ENCODE measurements at regions not wholly inside any gene's neighbourhood (a gene's known extent, or its start where the extent isn't known, plus 50 kb on each side); places are given as distances from the start of the nearest gene placed in this dataset.

DNA sequence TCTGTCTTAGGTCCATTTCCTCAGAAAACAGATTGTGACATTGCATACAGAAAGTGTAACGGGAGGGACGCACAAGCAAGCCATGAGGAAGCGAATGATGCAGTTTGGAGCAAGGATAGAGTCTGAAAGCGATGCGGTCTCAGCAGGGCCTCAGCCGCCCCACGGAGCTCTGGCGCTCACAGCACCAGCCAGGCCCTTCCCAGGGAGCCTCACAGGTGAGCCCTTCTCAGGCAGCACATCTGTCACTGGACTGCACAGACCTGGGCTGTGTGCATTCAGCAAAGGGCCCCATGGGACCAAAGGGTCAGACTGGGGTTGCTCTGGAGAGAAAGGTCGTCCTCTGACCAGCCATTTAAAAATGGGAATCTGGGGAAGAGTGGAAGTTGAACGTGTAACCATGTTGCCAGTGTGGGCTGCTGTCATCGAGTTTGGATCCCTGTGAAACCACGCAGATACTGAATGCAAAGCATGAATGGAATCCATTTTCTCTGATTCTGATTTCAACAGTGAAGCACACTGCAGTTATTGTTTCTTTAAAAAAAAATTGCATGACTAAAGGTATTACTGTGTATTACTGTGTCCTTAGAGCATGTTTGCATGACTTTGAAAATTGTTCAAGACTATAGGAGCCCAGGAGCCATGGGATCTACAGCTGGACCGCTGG is 350.0 kb upstream of the AKR1E2 start:
- TF ChIP-seq, protein P1, sequence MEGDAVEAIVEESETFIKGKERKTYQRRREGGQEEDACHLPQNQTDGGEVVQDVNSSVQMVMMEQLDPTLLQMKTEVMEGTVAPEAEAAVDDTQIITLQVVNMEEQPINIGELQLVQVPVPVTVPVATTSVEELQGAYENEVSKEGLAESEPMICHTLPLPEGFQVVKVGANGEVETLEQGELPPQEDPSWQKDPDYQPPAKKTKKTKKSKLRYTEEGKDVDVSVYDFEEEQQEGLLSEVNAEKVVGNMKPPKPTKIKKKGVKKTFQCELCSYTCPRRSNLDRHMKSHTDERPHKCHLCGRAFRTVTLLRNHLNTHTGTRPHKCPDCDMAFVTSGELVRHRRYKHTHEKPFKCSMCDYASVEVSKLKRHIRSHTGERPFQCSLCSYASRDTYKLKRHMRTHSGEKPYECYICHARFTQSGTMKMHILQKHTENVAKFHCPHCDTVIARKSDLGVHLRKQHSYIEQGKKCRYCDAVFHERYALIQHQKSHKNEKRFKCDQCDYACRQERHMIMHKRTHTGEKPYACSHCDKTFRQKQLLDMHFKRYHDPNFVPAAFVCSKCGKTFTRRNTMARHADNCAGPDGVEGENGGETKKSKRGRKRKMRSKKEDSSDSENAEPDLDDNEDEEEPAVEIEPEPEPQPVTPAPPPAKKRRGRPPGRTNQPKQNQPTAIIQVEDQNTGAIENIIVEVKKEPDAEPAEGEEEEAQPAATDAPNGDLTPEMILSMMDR (conservative IDR thresholded peaks at IDR 0.05) = no peak
- Histone ChIP-seq H4K8ac (replicated peaks; ENCODE audit: insufficient read length, low read depth, low read length) (no peak overlapping the region), H2BK120ac (ENCODE audit: low read depth, low read length, poor library complexity, severe bottlenecking) (no peak overlapping the region), H2BK15ac (ENCODE audit: low read depth, low read length) (no peak overlapping the region), H3K4me1 (ENCODE audit: insufficient read depth, low read length) (no peaks in the 10 kb centered on the region; the same call in 1 of the 2 replicates), H3K9me3 (ENCODE audit: control insufficient read depth, low read depth, low read length) (no peaks in the 10 kb centered on the region), H3K23ac (ENCODE audit: insufficient read length, low read depth, low read length) (no peak overlapping the region), H3K4me2 (ENCODE audit: insufficient read depth, insufficient read length, low read length) (no peak overlapping the region), H3K18ac (ENCODE audit: insufficient read length, low read depth, low read length) (no peak overlapping the region), H4K91ac (ENCODE audit: insufficient read length, low read depth, low read length) (no peak overlapping the region), H3K14ac (ENCODE audit: insufficient read depth, low read length) (no peak overlapping the region), H2AK5ac (ENCODE audit: insufficient read length, low read length) (no peak overlapping the region), H2AFZ (ENCODE audit: low read length) (no peak overlapping the region), H3K23me2 (ENCODE audit: insufficient read length, low read depth, low read length, poor library complexity, severe bottlenecking) (no peaks in the 10 kb centered on the region), H3T11ph (ENCODE audit: low read length) (no peak overlapping the region), H2BK20ac (ENCODE audit: low read depth, low read length, poor library complexity, severe bottlenecking) (no peak overlapping the region), H3K56ac (ENCODE audit: insufficient read length, low read depth, low read length) (no peak overlapping the region), H3K27ac (ENCODE audit: insufficient read length, low read depth, low read length) (no peak overlapping the region), H4K5ac (ENCODE audit: insufficient read length, low read depth, low read length) (no peak overlapping the region), H3K9ac (ENCODE audit: extremely low read depth, insufficient read length, low read length) (no peak overlapping the region), H4K20me1 (ENCODE audit: control insufficient read depth, insufficient read depth, insufficient read length) (no peaks in the 10 kb centered on the region), H3K79me2 (ENCODE audit: insufficient read depth, low read length) (no peaks in the 10 kb centered on the region), H3K4ac (ENCODE audit: low read depth, low read length) (no peak overlapping the region), H3K79me1 (ENCODE audit: insufficient read depth, low read depth, low read length, poor library complexity, severe bottlenecking) (no peaks in the 10 kb centered on the region), H2BK12ac (ENCODE audit: insufficient read length, low read depth, low read length) (no peak overlapping the region), H2BK5ac (ENCODE audit: insufficient read length, low read length) (no peak overlapping the region), H3K27me3 (ENCODE audit: insufficient read depth, low read length) (no peaks in the 10 kb centered on the region)
- no peaks in the 10 kb centered on the region; a peak in 1 of 7 replicates for H3K36me3 Mint-ChIP-seq (ENCODE audit: insufficient read depth in 1 of 3, low read depth in 3 of 3)
- WGBS (ENCODE audit: extremely low coverage, insufficient read length, low lambda C conversion rate) = no CpG with 5 or more reads among the region's 13 CpGs
- H3K4me3 Mint-ChIP-seq = no peak overlapping the region
- DNase-seq = no peak
- no peak overlapping the region; a peak in 1 of 7 replicates for H3K27ac Mint-ChIP-seq
- no peaks in the 10 kb centered on the region for H3K27me3 Mint-ChIP-seq (ENCODE audit: low read depth)
- no peaks in the 10 kb centered on the region for H3K9me3 Mint-ChIP-seq
- peaks cover 13 to 18% of the 10 kb centered on the region in 2 experiments for H3K4me1 Mint-ChIP-seq
